ENCODE measurements at regions not wholly inside any gene's neighbourhood (a gene's known extent, or its start where the extent isn't known, plus 50 kb on each side); places are given as distances from the start of the nearest gene placed in this dataset.

- no peak for DNase-seq
These were observed 52.8 kb upstream of the SLC9A9 start for GRCh38 chr3:143901105-143901504.

GRCh38 chr3:143902210-143902609 is 53.9 kb upstream of the SLC9A9 start:
- DNase-seq: no peak

GRCh38 chr3:143910756-143911155 is 60.9 kb upstream of the DIPK2A start:
- DNase-seq: no peak

GRCh38 chr3:143914257-143914656 is 57.4 kb upstream of the DIPK2A start:
- DNase-seq: peak; percentile 65

GRCh38 chr3:143918848-143919247 is 52.8 kb upstream of the DIPK2A start:
- DNase-seq: no peak

GRCh38 chr3:143921176-143921575 is 50.4 kb upstream of the DIPK2A start:
- DNase-seq: peak; percentile 67

Measured in hematopoietic multipotent progenitor cell treated with erythropoietin and hydrocortisone succinate and interleukin-3 and kit ligand, for 4 days (in vitro differentiated cells).